GM19372 (cell line): ENCODE measurements at regions not wholly inside any gene's neighbourhood (a gene's known extent, or its start where the extent isn't known, plus 50 kb on each side); places are given as distances from the start of the nearest gene placed in this dataset.
"Not testable (repeated sequence)": the region's sequence is repeated elsewhere in the genome, so short reads cannot be mapped to it uniquely, and the experiment has no call there.

ENCODE experiments used
- ATAC-seq: cut with Tn5 transposase; IDR thresholded peaks from one replicate; pipeline ENCODE4 v1.9.1; 2021; ENCODE audit warnings: mild to moderate bottlenecking, low read depth, moderate library complexity; ENCODE audit not compliant: unreplicated experiment

- ATAC-seq = no peak
These were observed 73.3 kb upstream of the HABP2 start for GRCh38 chr10:113479346-113480080.

DNA sequence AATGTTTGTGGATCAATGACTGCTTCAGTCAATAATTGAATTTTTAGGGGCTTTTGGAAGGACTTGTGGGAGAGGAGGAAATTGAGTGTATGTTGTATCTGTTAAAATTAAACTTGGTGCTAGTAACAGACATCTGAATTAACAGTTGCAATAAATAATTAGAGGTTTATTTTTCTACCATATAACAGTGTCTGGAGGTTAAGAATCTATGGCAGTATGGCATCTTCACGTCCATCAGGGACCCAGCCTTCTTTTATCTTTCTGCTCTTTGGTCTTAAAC is 72.8 kb upstream of the HABP2 start:
- ATAC-seq = no peak

GRCh38 chr10:113480851-113481502 is 71.9 kb upstream of the HABP2 start:
- ATAC-seq = no peak

DNA sequence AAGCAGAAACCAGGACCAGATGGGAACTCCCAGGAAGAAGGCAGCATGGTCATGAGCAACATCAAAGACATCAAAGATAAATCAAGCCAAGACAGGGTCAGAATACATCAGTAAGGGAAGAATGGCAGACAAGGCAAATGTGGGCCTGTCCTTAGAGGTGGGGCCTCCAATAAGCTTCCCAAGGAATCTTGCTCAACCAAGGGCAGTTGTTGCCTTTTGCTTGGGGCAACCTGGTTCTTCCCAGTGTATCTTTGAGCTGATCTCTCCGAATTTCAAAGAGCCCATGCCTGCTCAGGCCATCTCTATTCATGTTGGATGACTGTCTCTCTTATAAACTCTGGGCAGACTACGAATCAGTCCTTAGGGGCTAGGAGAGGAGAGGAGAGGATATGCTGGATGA is 68.4 kb upstream of the HABP2 start:
- no peak for ATAC-seq

DNA sequence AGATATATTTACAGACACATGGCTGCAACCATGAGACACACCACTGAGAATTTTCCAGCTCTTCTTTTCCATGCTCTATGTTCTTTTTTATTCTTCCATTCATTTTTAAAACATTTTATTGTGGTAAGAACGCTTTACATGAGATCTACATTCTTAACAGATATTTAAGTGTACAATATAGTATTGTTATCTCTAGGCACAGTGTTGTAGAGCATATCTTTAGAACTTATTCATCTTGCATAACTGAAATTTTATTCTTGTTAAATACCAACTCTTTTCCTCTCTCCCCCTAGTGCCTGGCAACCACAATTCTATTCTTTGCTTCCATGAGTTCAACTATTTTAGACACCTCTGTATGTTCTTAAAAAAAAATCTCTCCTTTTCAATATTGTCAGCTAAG is 67.1 kb upstream of the HABP2 start:
- no peak for ATAC-seq

- ATAC-seq = no peak
These were observed 66.3 kb upstream of the HABP2 start for GRCh38 chr10:113486531-113486930.

GRCh38 chr10:113487154-113487553 is 65.7 kb upstream of the HABP2 start:
- no peak for ATAC-seq

DNA sequence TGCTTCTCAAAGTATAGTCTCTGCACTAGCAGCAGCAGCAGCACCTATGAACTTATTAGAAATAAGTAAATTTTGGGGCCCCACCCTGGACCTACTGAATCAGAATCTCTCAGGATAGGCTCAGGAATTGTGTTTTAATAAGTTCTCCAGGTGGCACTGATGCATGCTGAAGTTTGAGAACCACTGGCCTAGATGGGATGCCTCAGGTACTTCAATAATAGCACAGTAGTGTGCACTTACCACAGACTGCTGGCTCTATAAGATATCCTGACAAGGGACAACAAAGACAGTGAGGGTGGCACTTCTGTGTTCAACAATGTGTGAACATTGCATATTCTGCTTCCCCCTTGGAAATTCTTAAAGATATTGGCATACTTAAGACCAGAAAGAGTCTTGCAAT is 64.7 kb upstream of the HABP2 start:
- no peak for ATAC-seq

DNA sequence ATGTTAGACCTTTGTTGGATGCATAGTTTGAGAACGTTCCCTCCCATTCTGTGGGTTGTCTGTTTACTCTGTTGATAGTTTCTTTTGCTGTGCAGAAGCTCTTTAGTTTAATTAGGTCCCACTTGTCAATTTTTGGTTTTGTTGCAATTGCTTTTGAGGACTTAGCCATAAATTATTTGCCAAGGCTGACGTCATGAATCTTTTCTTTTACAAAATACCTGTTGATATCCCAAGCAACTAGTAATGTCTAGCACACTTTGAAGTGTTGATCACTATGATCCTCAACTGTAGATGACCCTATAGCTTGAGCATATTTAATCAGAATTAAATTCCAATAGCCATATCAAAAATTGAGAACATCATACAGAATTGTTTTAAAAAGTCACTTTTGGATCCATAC is 63.3 kb upstream of the HABP2 start:
- ATAC-seq = not testable (repeated sequence)

DNA sequence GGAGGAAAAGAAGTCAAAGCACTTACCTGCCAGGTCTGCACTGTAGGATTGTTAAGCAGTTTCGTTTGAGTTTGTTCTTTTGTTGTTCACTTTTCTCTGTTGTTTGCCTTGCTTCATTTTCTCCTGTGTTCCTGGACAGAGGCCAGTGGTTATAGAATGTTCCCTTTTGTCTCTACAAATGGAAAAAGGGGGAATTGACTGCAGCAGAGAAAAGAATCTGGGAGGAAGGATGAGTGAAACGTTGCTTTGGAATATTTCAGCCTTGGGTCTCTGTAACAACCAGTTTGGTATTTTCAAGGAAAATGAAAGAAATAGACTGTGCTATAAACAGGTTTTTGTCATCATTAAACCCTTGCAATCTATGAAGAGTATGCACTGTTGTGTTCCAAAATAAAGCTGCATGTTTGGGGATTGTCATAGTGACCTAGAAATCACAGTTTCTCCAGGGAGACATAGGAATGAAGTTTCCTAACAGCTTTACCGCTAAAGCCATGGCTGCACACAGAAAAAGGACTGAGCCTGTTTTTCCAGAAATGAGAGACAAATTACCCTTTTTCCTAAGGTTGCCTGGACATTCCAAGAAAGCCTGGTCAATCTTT is 60.8 kb upstream of the HABP2 start:
- ATAC-seq = no peak

- no peak for ATAC-seq
These were observed 59.7 kb upstream of the HABP2 start for GRCh38 chr10:113493195-113493594.

DNA sequence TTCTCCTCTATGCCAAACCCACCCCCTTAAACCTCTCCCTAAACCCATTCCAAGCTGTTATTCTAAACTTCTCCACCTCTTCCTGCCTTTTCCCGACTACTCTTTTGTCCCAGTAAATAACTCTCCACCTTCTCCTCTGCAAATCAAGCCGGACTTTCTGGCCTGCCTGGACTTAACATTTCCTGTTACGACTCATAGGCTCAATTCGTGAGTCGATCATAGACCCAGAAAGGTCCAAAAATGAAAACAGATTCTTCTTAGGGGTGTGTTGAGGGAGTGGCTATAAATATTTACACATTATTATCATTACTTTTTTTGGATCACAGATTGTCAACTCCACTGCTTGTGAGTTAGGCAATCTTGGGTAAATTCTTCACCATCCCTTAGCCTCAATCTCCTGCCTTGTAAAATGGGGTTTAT is 59.0 kb upstream of the HABP2 start:
- no peak for ATAC-seq

DNA sequence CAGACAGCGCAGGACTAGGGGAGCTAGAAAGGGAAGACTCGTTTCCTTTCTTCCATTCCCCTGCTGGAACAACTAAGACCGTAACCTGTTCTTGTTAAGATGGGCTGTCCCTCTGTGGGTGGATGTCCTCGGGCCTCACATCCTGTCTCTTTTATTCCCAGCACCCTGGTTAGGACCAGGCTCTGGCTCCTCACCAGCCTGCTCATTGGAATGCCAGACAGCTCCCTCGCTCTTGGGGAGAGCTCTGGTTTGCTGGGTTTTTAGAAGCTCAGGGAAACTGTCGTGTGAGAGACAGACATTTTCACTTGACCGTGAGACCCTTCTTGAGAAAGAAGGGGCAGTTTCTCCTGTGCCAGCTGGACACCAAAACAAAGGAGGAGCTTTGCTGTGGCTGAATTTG is 58.1 kb upstream of the HABP2 start:
- ATAC-seq = no peak

DNA sequence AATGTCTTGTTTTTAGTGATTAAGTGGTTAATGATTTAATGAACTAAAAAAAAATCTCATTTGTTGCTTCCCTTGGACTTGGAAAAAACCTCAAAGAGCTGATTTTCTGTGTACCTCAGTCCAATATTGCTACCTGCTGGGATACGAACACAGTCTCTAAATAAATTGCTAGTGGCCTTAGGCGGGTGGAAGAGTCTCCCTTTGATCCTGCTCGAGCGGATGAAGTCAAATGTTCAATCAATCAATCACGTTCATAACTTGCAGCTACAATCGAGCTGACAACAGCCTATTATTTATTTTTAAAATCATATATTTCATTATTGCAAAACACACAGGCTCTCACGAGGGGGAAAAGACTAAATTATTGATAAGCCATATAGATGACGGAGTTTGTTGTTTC is 57.3 kb upstream of the HABP2 start:
- no peak for ATAC-seq

GRCh38 chr10:113496111-113497109 is 56.4 kb upstream of the HABP2 start:
- ATAC-seq = no peak

DNA sequence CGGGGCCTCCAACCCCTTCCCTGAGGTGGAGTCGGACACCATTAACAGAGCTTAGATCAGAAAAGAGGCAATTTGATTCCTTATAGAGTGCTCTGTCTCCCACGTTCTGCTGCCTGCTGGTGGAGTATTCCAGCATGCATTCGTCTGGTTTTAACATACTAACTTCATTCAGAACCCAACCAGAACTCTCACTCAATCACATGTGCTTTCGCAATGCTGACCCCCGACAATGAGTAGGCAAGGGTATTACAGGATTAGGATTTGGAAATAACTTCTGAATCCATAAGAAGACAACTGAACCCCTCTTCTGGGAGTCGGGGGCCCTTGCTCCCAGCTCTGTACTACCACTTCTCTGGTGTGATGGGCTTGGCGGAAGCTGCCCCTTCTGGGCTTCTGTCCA is 55.7 kb upstream of the HABP2 start:
- no peak for ATAC-seq

DNA sequence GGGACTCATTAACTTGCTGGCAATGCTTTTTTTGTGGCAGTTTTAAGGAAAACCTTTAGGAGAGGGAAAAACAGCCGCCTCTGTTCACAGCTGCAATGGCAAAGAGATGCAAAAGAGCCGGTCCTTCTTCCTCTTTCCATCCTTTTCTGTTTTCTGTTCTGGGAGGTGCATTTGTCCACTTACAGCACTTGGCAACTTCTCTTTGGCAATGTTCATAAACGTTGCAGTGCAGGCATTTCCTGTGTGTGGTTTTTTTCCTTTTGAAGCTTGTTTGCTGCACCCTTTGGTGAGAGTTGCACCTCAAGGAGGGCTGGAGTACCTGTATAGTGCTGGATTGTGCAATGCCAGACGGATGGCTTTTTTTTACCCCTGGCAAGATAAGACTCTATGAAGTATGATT is 53.9 kb upstream of the HABP2 start:
- no peak for ATAC-seq

GRCh38 chr10:113499806-113500205 is 53.0 kb upstream of the HABP2 start:
- ATAC-seq = no peak

DNA sequence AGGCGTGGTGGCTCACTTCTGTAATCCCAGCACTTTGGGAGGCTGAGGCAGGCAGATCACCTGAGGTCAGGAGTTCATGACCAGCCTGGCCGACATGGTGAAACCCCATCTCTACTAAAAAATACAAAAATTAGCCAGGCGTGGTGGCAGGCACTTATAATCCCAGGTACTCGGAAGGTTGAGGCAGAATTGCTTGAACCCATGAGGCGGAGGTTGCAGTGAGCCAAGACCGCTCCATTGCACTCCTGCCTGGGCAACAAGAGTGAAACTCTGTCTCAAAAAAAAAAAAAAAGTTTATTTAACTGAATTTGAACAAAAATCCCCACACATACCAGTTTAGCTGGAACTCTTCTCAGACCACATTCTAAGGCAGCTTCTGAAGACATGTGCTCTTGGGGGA is 51.8 kb upstream of the HABP2 start:
- not testable (repeated sequence) for ATAC-seq
